Bronchial epithelial cell (primary cell): ENCODE measurements at regions not wholly inside any gene's neighbourhood (a gene's known extent, or its start where the extent isn't known, plus 50 kb on each side); places are given as distances from the start of the nearest gene placed in this dataset.

Source experiments
- DNase-seq: peaks from one replicate; pipeline ENCODE4 v3.0.0-alpha.2; 2010; ENCODE audit warnings: low read depth
- FAIRE-seq: peaks from 2 replicates; lab custom pipeline; 2011; peaks lifted over from hg19 to GRCh38; lab: Jason Lieb, UNC
- H3K27me3 ChIP-seq: 2 replicates; pipeline ENCODE4 v1.5.1; 2011; ENCODE audit warnings: low read length; ENCODE audit not compliant: control insufficient read depth, insufficient read depth
- H3K36me3 ChIP-seq: 2 replicates; pipeline ENCODE4 v1.5.1; 2011; ENCODE audit warnings: low read length; ENCODE audit not compliant: control insufficient read depth, insufficient read depth
- H3K4me3 ChIP-seq: 2 replicates; pipeline ENCODE4 v1.5.1; 2011; ENCODE audit warnings: mild to moderate bottlenecking, low read depth, low read length, control low read depth
- TF ChIP-seq, protein P1 (sequence below): IDR thresholded peaks from 2 replicates; pipeline ENCODE4 v1.5.1; 2011; ENCODE audit warnings: mild to moderate bottlenecking, moderate library complexity, low read length, control low read depth, inconsistent platforms; ENCODE audit not compliant: insufficient read depth, severe bottlenecking

DNA sequence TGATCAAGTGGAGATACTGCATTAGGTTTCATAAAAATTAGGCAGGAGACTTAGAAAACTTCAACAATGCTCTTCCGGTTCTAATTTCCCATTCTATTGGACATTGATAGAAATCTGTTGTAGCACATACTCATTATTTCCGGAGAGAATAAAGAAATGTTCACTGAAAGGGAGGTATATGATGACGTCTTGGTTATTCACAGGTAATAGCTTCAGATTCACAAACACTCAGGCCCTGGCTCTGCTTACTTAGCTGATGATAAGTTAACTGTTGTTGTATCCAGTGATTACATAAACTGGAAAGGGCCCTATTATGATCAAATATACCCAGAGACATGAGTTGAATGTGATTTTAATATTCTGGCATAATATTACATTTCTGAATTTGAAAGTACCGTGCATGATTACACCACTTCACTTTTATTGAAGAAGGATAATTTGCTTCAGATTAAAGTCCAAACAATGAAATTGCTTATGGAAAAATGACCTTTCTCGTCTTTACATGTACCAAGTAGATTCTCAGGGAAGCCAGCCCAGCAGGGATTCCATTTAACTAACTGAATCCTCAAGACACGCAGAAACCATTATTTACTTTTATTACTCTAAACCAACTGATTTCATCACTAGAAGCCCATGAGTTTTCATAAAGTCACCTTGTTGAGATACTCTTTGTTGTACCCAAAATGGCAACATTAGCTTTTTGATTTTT lies 288.0 kb upstream of the PITRM1 start:
- FAIRE-seq = no peak

DNA sequence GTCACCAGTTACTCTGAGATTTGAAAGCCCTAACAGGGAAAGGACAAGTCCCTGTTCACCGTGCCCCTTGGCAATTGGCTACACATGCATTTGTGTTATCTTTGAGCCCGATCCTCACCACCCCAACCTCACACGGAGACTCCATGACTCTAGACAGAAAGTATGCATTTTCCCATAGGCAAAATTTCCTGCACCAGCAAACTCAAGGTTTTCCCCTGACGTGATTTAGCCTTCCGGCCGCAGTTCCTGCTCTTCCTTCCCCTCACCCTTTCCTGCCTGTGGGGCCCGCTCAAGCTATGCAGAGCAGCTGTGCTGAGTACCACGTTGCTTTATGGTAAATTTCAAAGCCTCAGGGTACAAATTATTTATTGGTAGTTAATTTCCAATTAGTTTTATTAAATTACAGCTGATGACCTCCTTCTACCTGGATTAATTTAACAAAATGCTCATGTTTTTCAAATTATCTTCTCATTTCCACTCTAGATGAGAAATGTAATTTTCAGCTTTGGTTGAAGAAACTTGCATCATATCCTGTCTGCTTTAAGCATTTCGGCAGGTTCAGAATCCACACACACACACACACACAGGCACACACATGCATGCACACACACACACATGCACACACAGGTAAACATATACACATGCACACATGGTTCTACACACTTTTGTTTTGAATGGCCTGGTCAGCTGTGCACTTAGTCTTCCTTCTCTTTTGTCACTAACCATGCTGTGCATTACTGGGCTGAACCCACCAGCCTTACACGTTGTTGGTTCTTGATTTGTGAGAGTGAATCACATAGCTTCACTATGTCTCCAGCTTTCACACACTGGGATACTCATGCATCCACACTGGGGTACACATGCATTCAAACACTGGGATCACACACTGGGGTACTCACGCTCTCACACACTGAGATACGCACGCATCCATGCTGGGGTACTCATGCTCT lies 283.1 kb upstream of the PITRM1 start:
- DNase-seq (no peak), FAIRE-seq (no peak)
- TF ChIP-seq, protein P1, sequence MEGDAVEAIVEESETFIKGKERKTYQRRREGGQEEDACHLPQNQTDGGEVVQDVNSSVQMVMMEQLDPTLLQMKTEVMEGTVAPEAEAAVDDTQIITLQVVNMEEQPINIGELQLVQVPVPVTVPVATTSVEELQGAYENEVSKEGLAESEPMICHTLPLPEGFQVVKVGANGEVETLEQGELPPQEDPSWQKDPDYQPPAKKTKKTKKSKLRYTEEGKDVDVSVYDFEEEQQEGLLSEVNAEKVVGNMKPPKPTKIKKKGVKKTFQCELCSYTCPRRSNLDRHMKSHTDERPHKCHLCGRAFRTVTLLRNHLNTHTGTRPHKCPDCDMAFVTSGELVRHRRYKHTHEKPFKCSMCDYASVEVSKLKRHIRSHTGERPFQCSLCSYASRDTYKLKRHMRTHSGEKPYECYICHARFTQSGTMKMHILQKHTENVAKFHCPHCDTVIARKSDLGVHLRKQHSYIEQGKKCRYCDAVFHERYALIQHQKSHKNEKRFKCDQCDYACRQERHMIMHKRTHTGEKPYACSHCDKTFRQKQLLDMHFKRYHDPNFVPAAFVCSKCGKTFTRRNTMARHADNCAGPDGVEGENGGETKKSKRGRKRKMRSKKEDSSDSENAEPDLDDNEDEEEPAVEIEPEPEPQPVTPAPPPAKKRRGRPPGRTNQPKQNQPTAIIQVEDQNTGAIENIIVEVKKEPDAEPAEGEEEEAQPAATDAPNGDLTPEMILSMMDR = no peak
- no peaks in the 10 kb centered on the region for H3K27me3 ChIP-seq
- no peaks in the 10 kb centered on the region for H3K36me3 ChIP-seq
- no peak overlapping the region for H3K4me3 ChIP-seq

More for the DNA sequence above, 288.0 kb upstream of the PITRM1 start:
- H3K36me3 ChIP-seq = no peaks in the 10 kb centered on the region
- peak; percentile 55 for DNase-seq
- TF ChIP-seq, protein P1 = no peak
- H3K27me3 ChIP-seq = no peaks in the 10 kb centered on the region
- no peak overlapping the region for H3K4me3 ChIP-seq

DNA sequence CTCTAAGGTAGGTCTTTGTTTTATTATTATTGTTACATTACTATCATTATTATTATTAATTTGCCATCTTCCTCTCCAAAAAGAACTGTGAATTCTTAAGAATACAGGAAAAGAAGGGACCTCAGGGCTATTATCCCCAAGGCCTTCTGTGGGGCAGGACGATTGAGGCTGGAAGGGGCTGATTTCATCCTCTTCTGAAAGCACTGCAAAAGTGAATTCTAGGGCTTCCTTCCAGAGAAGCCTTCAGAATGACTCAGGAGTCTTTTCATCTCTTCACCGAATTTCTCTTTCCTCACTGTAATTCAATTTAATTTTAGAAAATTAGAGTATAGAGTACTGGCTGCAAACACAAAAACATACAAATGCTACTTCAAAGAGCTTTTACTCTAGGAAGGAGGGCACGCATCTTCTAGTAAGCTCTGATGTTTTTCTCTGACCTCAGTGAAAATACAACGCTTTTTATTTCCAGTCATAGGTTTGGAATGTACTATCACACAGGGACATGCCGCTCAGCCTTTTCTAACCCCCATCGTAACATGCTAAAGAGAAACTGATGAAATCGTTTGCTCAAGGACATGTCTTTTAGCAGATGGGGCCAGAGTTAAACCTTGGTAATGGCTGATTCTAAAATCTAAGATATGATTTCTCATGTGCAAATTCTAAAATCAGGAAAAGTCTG lies 280.2 kb upstream of the PITRM1 start:
- H3K4me3 ChIP-seq = no peak overlapping the region
- TF ChIP-seq, protein P1 = no peak
- DNase-seq (peak; percentile 37), FAIRE-seq (no peak)
- H3K36me3 ChIP-seq = no peaks in the 10 kb centered on the region
- H3K27me3 ChIP-seq = no peaks in the 10 kb centered on the region

GRCh38 chr10:3452173-3452626 lies 279.6 kb upstream of the PITRM1 start:
- Histone ChIP-seq H3K4me3 (no peak overlapping the region), H3K27me3 (no peaks in the 10 kb centered on the region), H3K36me3 (no peaks in the 10 kb centered on the region)
- no peak for FAIRE-seq
- TF ChIP-seq, protein P1 = peak; percentile 7
- no peak for DNase-seq

- FAIRE-seq = no peak
Observed at GRCh38 chr10:3451516-3452172, 279.1 kb upstream of the PITRM1 start.

More at GRCh38 chr10:3451516-3452172, 279.1 kb upstream of the PITRM1 start:
- Histone ChIP-seq H3K36me3 (no peaks in the 10 kb centered on the region), H3K4me3 (no peak overlapping the region), H3K27me3 (no peaks in the 10 kb centered on the region)
- DNase-seq = no peak
- TF ChIP-seq, protein P1 = no peak
